ENCODE measurements at regions not wholly inside any gene's neighbourhood (a gene's known extent, or its start where the extent isn't known, plus 50 kb on each side); places are given as distances from the start of the nearest gene placed in this dataset.

- no peak for TF ChIP-seq CTCF (conservative IDR thresholded peaks at IDR 0.05; ENCODE audit: low read depth, low read length)
- DNase-seq (ENCODE audit: low read depth): no peak
- no peak overlapping the region for H3K4me3 ChIP-seq (ENCODE audit: low read depth, low read length)
These were observed 218.5 kb downstream of the NUAK1 start for GRCh38 chr12:105920161-105920684.

GRCh38 chr12:105921055-105921454, 217.7 kb downstream of the NUAK1 start:
- DNase-seq (ENCODE audit: low read depth): no peak
- no peak overlapping the region for H3K4me3 ChIP-seq (ENCODE audit: low read depth, low read length)
- no peak for TF ChIP-seq CTCF (conservative IDR thresholded peaks at IDR 0.05; ENCODE audit: low read depth, low read length)

GRCh38 chr12:105921872-105922669, 216.7 kb downstream of the NUAK1 start:
- DNase-seq (ENCODE audit: low read depth): no peak
- no peak for TF ChIP-seq CTCF (conservative IDR thresholded peaks at IDR 0.05; ENCODE audit: low read depth, low read length)
- no peak overlapping the region for H3K4me3 ChIP-seq (ENCODE audit: low read depth, low read length)

- DNase-seq (ENCODE audit: low read depth): no peak
- no peak overlapping the region for H3K4me3 ChIP-seq (ENCODE audit: low read depth, low read length)
- no peak for TF ChIP-seq CTCF (conservative IDR thresholded peaks at IDR 0.05; ENCODE audit: low read depth, low read length)
These were observed 216.1 kb downstream of the NUAK1 start for GRCh38 chr12:105922670-105923102.

- TF ChIP-seq CTCF (conservative IDR thresholded peaks at IDR 0.05; ENCODE audit: low read depth, low read length): no peak
- H3K4me3 ChIP-seq (ENCODE audit: low read depth, low read length): no peak overlapping the region
These were observed 214.1 kb downstream of the NUAK1 start for GRCh38 chr12:105924526-105925208.

GRCh38 chr12:105927564-105927963, 211.2 kb downstream of the NUAK1 start:
- DNase-seq (ENCODE audit: low read depth): no peak
- H3K4me3 ChIP-seq (ENCODE audit: low read depth, low read length): no peak overlapping the region
- TF ChIP-seq CTCF (conservative IDR thresholded peaks at IDR 0.05; ENCODE audit: low read depth, low read length): no peak

More at GRCh38 chr12:105924526-105925208, 214.1 kb downstream of the NUAK1 start:
- DNase-seq (ENCODE audit: low read depth): no peak
